HG03565 (cell line): ENCODE measurements at regions not wholly inside any gene's neighbourhood (a gene's known extent, or its start where the extent isn't known, plus 50 kb on each side); places are given as distances from the start of the nearest gene placed in this dataset.
"Not testable (repeated sequence)": the region's sequence is repeated elsewhere in the genome, so short reads cannot be mapped to it uniquely, and the experiment has no call there.

Source experiments
- ATAC-seq: cut with Tn5 transposase; IDR thresholded peaks from one replicate; pipeline ENCODE4 v1.9.1; 2021; ENCODE audit warnings: mild to moderate bottlenecking, moderate library complexity; ENCODE audit not compliant: unreplicated experiment

GRCh38 chr5:124621279-124621678, 125.2 kb downstream of the ZNF608 start:
- ATAC-seq: no peak

DNA sequence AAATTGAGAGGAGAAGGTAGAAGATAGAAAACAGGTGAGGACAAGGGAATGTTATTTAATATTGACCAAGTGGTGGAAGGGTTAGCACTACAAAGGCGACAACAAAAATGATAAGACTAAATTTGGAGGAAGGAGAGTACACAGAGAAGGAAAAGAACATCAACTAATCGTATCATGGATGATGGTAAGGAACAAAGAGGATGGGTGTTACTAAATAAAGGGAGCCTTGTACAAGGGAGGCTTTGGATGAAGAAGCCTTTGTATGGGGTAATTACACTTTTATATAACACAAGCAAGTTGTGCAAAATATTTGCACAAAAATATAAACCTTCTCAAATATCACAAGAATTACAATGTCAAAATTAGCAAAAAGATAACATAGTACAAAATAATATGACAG, 125.7 kb downstream of the ZNF608 start:
- no peak for ATAC-seq

DNA sequence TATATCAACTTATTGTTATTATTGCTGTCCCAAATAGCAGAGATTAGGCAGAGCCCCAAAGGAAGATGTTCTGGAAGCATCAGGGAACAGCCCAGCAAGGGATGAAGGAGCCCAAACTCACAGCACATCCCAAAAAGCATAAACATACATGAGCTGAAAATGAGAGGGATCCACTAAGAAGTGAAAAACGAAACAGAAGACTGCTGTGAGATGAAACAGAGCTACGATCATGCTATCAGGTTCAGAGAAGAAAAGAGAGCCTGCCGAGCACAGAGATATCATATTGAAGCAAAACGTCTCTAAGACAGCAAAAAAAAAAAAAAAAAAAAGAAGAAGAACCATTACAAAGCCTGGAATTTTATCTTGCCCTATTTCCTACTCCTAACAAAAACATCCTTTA, 127.3 kb downstream of the ZNF608 start:
- ATAC-seq: no peak

- no peak for ATAC-seq
These were observed 128.7 kb downstream of the ZNF608 start for GRCh38 chr5:124617787-124618186.

- ATAC-seq: no peak
These were observed 131.5 kb downstream of the ZNF608 start for GRCh38 chr5:124614836-124615385.

DNA sequence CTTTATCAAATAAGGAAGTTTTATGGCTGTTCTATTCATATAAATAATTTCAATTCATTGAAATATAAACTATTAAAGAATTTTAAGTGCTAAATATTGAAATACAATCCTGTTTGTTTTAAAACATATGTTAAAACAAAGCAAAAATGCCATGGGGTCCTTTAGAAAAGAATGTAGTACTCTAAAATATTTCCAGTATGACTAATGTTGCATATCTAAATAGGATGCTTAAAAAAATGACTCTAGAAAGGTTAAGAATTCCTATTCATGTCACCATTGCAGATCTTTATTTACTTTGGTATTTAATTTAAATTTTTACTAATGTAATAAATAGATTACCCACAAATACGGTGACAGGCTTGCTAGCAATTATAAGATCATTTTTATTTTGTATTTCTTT, 132.3 kb downstream of the ZNF608 start:
- no peak for ATAC-seq

GRCh38 chr5:124613273-124613953, 133.0 kb downstream of the ZNF608 start:
- no peak for ATAC-seq

DNA sequence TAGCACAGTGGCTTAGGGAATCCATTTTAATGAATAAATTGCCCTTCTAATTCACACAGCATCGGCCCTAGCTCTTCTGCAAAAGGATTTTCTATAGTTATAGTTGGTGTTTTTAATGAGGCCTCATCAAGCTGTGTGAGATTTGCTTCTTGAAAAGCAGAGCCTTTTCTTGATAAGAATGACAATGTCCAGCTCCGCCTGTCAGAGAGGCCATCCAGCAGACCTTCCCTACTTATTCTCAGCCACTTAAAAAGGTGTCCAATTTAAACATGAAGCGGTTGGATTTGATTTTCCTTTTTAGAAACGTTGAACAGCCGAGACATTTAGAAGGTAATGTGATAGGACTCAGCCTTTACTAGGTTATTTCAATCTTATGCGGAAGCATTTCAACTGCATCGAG, 134.4 kb downstream of the ZNF608 start:
- no peak for ATAC-seq

DNA sequence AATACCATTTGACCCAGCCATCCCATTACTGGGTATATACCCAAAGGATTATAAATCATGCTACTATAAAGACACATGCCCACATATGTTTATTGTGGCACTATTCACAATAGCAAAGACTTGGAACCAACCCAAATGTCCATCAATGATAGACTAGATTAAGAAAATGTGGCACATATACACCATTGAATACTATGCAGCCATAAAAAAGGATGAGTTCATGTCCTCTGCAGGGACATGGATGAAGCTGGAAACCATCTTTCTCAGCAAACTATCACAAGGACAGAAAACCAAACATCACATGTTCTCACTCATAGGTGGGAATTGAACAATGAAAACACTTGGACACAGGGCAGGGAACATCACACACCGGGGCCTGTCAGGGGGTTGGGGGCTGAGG, 135.2 kb downstream of the ZNF608 start:
- not testable (repeated sequence) for ATAC-seq

DNA sequence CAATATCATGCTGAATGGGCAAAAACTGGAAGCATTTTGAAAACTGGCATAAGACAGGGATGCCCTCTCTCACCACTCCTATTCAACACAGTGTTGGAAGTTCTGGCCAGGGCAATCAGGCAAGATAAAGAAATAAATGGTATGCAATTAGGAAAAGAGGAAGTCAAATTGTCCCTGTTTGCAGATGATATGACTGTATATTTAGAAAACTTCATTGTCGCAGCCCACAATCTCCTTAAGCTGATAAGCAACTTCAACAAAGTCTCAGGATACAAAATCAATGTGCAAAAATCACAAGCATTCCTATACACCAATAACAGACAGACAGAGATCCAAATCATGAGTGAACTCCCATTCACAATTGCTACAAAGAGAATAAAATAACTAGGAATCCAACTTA, 136.8 kb downstream of the ZNF608 start:
- not testable (repeated sequence) for ATAC-seq

GRCh38 chr5:124606543-124606942, 139.9 kb downstream of the ZNF608 start:
- no peak for ATAC-seq

DNA sequence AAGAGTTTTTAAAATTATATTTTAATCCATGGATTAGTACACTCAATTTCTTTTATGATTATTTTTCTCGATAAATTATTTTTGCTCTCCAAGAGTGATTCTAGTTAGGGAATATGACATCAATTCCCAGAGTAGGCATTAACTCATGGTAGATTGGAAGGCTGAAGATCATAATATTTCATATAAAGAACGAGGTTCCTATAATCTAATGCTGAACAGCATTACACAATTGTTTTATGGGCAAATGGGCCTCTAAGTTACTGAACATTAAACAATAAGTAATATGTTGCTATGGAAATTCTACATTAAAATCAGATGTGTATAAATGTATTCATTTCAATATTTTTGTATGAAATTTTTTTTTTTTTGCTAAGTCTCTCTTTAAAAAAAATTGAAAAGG, 140.3 kb downstream of the ZNF608 start:
- no peak for ATAC-seq

- no peak for ATAC-seq
These were observed 140.9 kb downstream of the ZNF608 start for GRCh38 chr5:124605541-124605940.

- ATAC-seq: no peak
These were observed 142.0 kb downstream of the ZNF608 start for GRCh38 chr5:124604419-124604818.

DNA sequence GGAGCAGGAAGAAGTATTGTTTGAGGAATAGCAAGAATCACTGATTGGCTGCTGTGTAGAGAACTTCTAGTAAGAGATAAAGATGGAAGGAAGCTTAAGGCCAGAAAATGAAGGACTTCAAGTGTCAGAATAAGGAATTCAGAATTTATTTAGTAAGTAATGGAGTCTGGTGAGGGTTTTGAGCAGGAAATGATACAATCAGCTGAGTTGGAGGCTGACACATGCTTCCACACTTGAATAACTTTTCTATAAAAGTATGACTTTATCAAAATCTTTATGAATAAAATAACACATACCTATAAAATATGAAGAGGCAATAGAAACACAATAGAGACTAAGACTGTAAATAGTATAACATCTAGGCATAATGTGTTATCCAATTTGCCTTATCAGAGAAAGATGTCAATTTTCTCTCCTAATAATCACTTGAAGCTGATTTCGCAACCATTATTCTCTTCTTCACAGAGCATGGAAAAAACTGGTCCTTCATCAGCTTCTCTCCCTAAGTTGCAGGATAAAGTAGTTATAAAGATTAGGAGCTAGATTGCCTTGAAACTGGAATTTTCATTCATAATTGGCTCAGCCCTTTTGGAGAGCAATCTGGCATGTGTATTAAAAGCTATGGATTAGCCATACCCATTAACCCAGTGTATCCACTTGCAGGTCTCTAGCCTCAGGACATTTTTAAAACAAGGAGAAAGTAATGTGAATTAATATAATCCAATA, 143.4 kb downstream of the ZNF608 start:
- ATAC-seq: no peak

GRCh38 chr5:124599028-124599973, 147.1 kb downstream of the ZNF608 start:
- peak; percentile 56 for ATAC-seq

DNA sequence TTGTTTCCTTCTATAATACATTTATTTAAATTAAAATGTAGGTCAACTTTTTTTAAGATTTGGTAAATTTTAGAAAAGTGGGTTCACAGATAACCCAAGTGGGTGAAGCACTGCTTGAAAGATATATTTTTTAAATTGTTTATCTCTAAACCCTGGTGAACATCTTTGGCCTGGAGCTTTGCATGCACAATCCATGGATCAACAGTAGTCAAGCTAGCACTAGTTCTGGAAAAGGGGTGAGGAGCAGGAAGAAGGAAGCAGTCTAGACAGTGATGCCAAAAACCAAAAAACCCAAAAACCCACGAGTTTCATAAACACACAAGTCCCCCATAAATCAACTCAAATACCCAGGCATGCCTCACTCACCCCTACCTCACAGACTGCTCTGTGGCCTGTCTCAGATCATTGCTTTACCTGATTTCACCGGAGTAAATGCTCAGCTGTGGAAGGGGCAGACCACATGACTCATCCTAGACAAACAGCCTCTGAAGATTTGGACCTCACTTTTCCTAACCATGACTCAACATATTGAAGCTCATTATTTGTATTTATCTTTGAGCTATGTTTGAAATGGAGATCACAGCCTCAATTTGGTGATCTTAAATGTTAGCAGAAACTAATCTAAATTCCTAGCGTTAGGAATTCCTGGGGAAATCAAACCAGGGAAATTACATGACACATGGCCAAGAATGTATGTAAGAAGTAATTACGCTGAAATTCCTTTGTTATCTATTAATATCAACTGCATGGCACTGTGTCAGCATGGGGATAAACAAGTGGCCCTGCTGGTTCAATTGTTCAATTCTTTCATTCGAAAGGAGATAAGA, 149.6 kb downstream of the ZNF608 start:
- ATAC-seq: no peak

DNA sequence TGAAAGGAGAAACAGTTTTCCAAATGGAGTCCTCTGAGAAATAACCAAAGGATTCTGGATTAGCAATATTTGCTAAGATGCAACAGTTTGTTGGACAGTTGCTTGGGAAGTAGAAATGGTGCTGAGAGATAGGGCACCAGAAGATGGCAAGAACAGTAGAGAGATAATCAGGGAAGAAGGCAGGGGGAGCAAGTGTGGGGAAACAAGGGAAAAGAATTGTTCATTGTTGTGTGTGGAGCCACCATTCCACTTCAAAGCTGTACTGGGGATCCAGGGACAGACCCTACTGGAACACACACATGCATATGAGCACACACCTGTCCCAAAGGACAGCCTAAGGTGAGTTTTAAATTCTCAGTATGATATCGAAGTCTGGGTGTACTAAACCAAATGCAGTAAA, 152.5 kb downstream of the ZNF608 start:
- ATAC-seq: no peak

- no peak for ATAC-seq
These were observed 153.5 kb downstream of the ZNF608 start for GRCh38 chr5:124592891-124593290.

- no peak for ATAC-seq
These were observed 154.9 kb downstream of the ZNF608 start for GRCh38 chr5:124591583-124591982.
